ENCODE measurements at regions not wholly inside any gene's neighbourhood (a gene's known extent, or its start where the extent isn't known, plus 50 kb on each side); places are given as distances from the start of the nearest gene placed in this dataset.

DNA sequence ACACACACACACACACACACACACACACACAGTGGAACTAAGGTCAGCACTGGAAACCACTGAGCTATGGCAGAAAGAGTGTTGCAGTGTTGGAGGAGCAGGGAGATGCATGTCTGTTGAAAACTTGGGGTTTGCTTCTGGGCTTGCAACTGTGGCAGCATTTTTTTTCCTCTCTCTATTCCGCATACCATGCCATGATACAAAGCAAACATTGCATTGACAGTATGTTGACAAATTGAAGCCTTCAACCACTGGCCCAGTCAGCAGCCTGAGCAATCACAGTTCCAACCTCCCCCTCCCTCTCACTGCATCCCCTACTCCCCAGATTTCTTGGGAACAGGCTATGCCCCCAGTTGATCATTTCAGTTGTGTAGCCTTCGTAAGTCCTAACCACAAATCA, 478.1 kb upstream of the WWC1 start:
- intact Hi-C loops (cut with micrococcal nuclease) = no loop called here
- Mint-ChIP-seq H3K27me3 (no peaks in the 10 kb centered on the region), H3K9me3 (no peaks in the 10 kb centered on the region), H3K4me1 (ENCODE audit: low read depth) (no peaks in the 10 kb centered on the region), H3K36me3 (ENCODE audit: low read depth) (no peaks in the 10 kb centered on the region), H3K4me3 (no peak overlapping the region), H3K27ac (no peak overlapping the region)
- ChIA-PET CTCF (no interaction called here), POLR2A (interaction anchor here (0.5 kb wide), 1 partner anchor 198 kb away, joined by 3 read pairs; no protein-coding TSS in a partner anchor)
- TF ChIP-seq CTCF (IDR thresholded peaks at IDR 0.05) = no peak
- no peak for ATAC-seq
- DNase-seq = no peak

- no peaks in the 10 kb centered on the region for H3K36me3 Mint-ChIP-seq (ENCODE audit: low read depth)
- no peaks in the 10 kb centered on the region for H3K27me3 Mint-ChIP-seq
- no peaks in the 10 kb centered on the region for H3K4me1 Mint-ChIP-seq (ENCODE audit: low read depth)
- intact Hi-C loops (cut with micrococcal nuclease) = no loop called here
- ChIA-PET POLR2A (no interaction called here), CTCF (no interaction called here)
- TF ChIP-seq CTCF (IDR thresholded peaks at IDR 0.05) = no peak
- ATAC-seq (no peak), DNase-seq (no peak)
- no peaks in the 10 kb centered on the region for H3K9me3 Mint-ChIP-seq
- H3K27ac Mint-ChIP-seq = no peak overlapping the region
- H3K4me3 Mint-ChIP-seq = no peak overlapping the region
These were observed 477.4 kb upstream of the WWC1 start for GRCh38 chr5:167814040-167814439.

- intact Hi-C loops (cut with micrococcal nuclease) = no loop called here
- ChIA-PET CTCF (no interaction called here), POLR2A (no interaction called here)
- Mint-ChIP-seq H3K4me1 (ENCODE audit: low read depth) (no peaks in the 10 kb centered on the region), H3K27ac (no peak overlapping the region), H3K9me3 (no peaks in the 10 kb centered on the region), H3K27me3 (no peaks in the 10 kb centered on the region), H3K36me3 (ENCODE audit: low read depth) (no peaks in the 10 kb centered on the region), H3K4me3 (no peak overlapping the region)
- DNase-seq (no peak), ATAC-seq (no peak)
- no peak for TF ChIP-seq CTCF (IDR thresholded peaks at IDR 0.05)
These were observed 476.6 kb upstream of the WWC1 start for GRCh38 chr5:167814828-167815227.

GRCh38 chr5:167816354-167816753, 475.1 kb upstream of the WWC1 start:
- DNase-seq (no peak), ATAC-seq (no peak)
- H3K4me3 Mint-ChIP-seq = no peak overlapping the region
- H3K4me1 Mint-ChIP-seq (ENCODE audit: low read depth) = no peaks in the 10 kb centered on the region
- no peaks in the 10 kb centered on the region for H3K9me3 Mint-ChIP-seq
- TF ChIP-seq CTCF (IDR thresholded peaks at IDR 0.05) = no peak
- POLR2A ChIA-PET = no interaction called here
- no peaks in the 10 kb centered on the region for H3K36me3 Mint-ChIP-seq (ENCODE audit: low read depth)
- intact Hi-C loops (cut with micrococcal nuclease) = no loop called here
- CTCF ChIA-PET = no interaction called here
- H3K27me3 Mint-ChIP-seq = no peaks in the 10 kb centered on the region
- no peak overlapping the region for H3K27ac Mint-ChIP-seq

DNA sequence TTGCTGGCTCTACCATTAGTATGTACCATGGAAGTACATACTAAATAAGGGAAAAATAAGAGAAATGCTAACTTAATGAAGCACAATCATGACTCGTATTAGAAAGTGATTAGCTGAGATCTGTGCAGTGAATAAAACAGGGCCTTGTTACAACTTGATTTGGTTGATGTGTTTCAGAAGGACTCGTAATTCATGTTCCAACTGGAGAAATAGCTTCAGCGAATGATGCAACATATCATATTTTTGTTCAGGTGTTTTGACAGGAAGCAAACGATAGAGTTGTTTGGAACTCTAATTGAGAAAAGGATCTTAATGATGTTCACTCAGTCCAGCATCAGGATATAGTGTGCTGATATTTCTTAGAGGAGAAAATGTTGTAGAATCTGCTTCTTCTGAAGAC, 474.6 kb upstream of the WWC1 start:
- no peak for DNase-seq
- POLR2A ChIA-PET = no interaction called here
- Mint-ChIP-seq H3K4me3 (no peak overlapping the region), H3K4me1 (ENCODE audit: low read depth) (no peaks in the 10 kb centered on the region), H3K27me3 (no peaks in the 10 kb centered on the region), H3K27ac (no peak overlapping the region), H3K36me3 (ENCODE audit: low read depth) (no peaks in the 10 kb centered on the region), H3K9me3 (no peaks in the 10 kb centered on the region)
- intact Hi-C loops (cut with micrococcal nuclease) = no loop called here
- no peak for TF ChIP-seq CTCF (IDR thresholded peaks at IDR 0.05)
- ATAC-seq = no peak
- CTCF ChIA-PET = no interaction called here

All from activated CD8-positive, alpha-beta T cell treated with anti-CD3 and anti-CD28 coated beads for 36 hours (primary cell).